Keratinocyte (primary cell): ENCODE measurements at regions not wholly inside any gene's neighbourhood (a gene's known extent, or its start where the extent isn't known, plus 50 kb on each side); places are given as distances from the start of the nearest gene placed in this dataset.

ENCODE experiments used
- DNase-seq: peaks from one replicate; pipeline ENCODE4 v3.0.0-alpha.2; 2011; ENCODE audit warnings: low read depth, missing footprints, low spot score
- FAIRE-seq: peaks from 2 replicates; lab custom pipeline; 2011; peaks lifted over from hg19 to GRCh38; lab: Jason Lieb, UNC
- H2AFZ ChIP-seq: 2 replicates; pipeline ENCODE4 v1.6.0; 2012; ENCODE audit warnings: low read length, control low read depth, inconsistent platforms; ENCODE audit not compliant: control insufficient read depth
- H3K27ac ChIP-seq: 2 replicates; pipeline ENCODE4 v1.5.1; 2011; ENCODE audit warnings: low read length; ENCODE audit not compliant: control insufficient read depth, insufficient read depth
- H3K27me3 ChIP-seq: 3 replicates; pipeline ENCODE4 v1.6.0; 2011; ENCODE audit warnings: low read length; ENCODE audit not compliant: control insufficient read depth, insufficient read depth; ENCODE audit errors: extremely low read depth
- H3K36me3 ChIP-seq, 2 experiments: 2 replicates in 1 of 2; 3 replicates in 1 of 2; pipeline ENCODE4 v1.5.1; 2011; ENCODE audit warnings: low read length in 2 of 2, mild to moderate bottlenecking in 1 of 2; ENCODE audit not compliant: control insufficient read depth in 2 of 2, insufficient read depth in 2 of 2; ENCODE audit errors: extremely low read depth in 1 of 2
- H3K4me1 ChIP-seq: 3 replicates; pipeline ENCODE4 v1.5.1; 2011; ENCODE audit warnings: low read length; ENCODE audit not compliant: control insufficient read depth, insufficient read depth; ENCODE audit errors: extremely low read depth
- H3K4me2 ChIP-seq: 3 replicates; pipeline ENCODE4 v1.6.0; 2011; ENCODE audit warnings: low read depth, low read length; ENCODE audit not compliant: control insufficient read depth, insufficient read depth; ENCODE audit errors: extremely low read depth
- H3K4me3 ChIP-seq, 3 experiments: fragments of 200-600 bp in 1 of 3; sonication (generic) in 1 of 3; 2 replicates in 2 of 3; 3 replicates in 1 of 3; pipeline ENCODE4 v1.5.1; 2011 to 2016; ENCODE audit warnings: low read length in 3 of 3, mild to moderate bottlenecking in 3 of 3, control low read depth in 2 of 3, inconsistent platforms in 1 of 3, low read depth in 1 of 3, mixed read lengths in 1 of 3, mixed run types in 1 of 3, moderate library complexity in 1 of 3; ENCODE audit not compliant: control insufficient read depth in 2 of 3, insufficient read depth in 2 of 3; ENCODE audit errors: extremely low read depth in 1 of 3
- H3K79me2 ChIP-seq: 2 replicates; pipeline ENCODE4 v1.6.0; 2012; ENCODE audit warnings: low read length; ENCODE audit not compliant: control insufficient read depth, insufficient read depth
- H3K9ac ChIP-seq: 3 replicates; pipeline ENCODE4 v1.6.0; 2011; ENCODE audit warnings: low read length; ENCODE audit not compliant: control insufficient read depth, insufficient read depth; ENCODE audit errors: extremely low read depth
- H3K9me1 ChIP-seq: 3 replicates; pipeline ENCODE4 v1.6.0; 2011; ENCODE audit warnings: low read length; ENCODE audit not compliant: control insufficient read depth, insufficient read depth; ENCODE audit errors: extremely low read depth
- H3K9me3 ChIP-seq: 2 replicates; pipeline ENCODE4 v1.5.1; 2012; ENCODE audit warnings: low read depth, low read length; ENCODE audit not compliant: control insufficient read depth
- H4K20me1 ChIP-seq: 3 replicates; pipeline ENCODE4 v1.6.0; 2011; ENCODE audit warnings: low read length; ENCODE audit not compliant: control insufficient read depth, insufficient read depth; ENCODE audit errors: extremely low read depth
- EZH2 ChIP-seq: IDR thresholded peaks from one replicate; pipeline ENCODE4 v1.6.1; 2012; ENCODE audit warnings: inconsistent platforms, mild to moderate bottlenecking, low read length, moderate library complexity
- dilution Hi-C: fragments of 300-500 bp; cut with MboI; formaldehyde crosslinking; loops from one replicate; pipeline ENCODE4 v1.7.0; 2020; ENCODE audit warnings: low sequenced_read_pairs; ENCODE audit not compliant: extremely low pct_ligation_motif_present
- TF ChIP-seq, protein P1 (sequence below), 3 experiments: IDR thresholded peaks in 1 of 3; conservative IDR thresholded peaks in 1 of 3; optimal IDR thresholded peaks in 1 of 3; 2 replicates in 2 of 3; 3 replicates in 1 of 3; pipeline versions ENCODE3 to v1.5.1; 2011; ENCODE audit warnings: low read length in 3 of 3, mild to moderate bottlenecking in 3 of 3, moderate library complexity in 2 of 3, control low read depth in 1 of 3, inconsistent platforms in 1 of 3; ENCODE audit not compliant: insufficient read depth in 2 of 3; ENCODE audit errors: extremely low read depth in 1 of 3

DNA sequence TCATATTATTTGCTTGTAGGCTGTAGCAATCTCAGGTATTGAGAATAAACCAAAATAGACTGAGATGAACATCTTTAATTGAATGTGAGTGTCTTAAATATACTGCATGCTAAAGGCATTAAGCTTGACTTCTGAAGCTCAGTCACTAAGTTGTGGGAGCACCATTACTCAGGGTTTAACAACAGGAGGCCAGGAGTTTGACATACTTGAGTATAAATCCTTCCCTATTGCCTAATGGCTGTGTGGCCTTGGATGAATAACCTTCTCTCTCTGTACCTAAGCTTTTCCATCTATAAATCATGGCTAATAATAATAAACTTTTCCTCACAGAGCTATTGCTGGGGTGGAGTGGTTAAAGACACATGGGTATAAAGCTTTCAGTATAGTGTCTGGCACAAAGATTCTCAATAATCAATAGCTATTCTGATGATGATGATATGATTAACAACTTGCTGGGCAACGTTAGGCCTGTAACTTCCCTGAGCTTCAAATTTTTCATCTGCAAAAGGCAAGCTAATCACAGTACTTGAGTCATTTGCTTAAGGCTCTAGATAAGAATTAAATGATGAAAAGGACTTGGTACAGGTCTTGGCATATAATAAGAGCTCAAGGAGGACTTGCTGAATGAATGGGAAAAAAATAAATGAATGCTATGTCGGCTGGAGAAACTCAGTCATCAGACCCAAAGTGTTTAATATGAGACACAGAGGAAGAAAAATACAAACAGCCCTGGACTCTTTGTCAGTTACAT, 174.0 kb upstream of the IL12B start:
- Histone ChIP-seq H3K4me2 (peak overlapping the region; percentile 5), H3K27ac (peak overlapping the region; percentile 13)
- FAIRE-seq: no peak

DNA sequence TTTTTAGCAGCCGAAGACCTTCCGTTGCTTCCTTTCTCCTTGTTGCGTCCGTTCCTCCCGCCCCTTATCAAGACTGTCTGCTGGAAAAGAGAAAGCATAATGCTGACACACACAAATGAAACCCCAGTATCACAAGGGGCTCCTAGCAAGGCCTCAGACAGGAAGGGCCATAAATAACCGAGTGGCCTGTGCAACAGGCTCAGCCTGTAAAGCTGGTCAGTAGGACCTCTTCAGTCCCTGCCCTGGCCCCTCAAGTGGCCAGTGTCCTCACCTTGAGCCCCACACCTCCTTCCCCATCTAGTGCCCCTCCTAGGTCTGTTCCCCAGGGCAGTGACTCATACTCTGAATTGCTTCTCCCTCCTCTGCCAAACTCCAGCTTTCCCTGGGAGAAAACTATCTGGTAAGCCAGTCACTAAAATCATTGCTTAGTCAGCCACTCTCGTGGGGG, 174.6 kb upstream of the IL12B start:
- no peak overlapping the region for H3K4me3 ChIP-seq
- no peak overlapping the region for H3K9ac ChIP-seq
- FAIRE-seq (no peak), DNase-seq (no peak)
- H3K4me1 ChIP-seq: peaks cover 10% of the 10 kb centered on the region
- H3K79me2 ChIP-seq: no peaks in the 10 kb centered on the region
- no peaks in the 10 kb centered on the region for H3K27me3 ChIP-seq
- no peaks in the 10 kb centered on the region for H3K9me3 ChIP-seq
- H3K36me3 ChIP-seq: no peaks in the 10 kb centered on the region
- no peak for TF ChIP-seq EZH2
- TF ChIP-seq, protein P1, sequence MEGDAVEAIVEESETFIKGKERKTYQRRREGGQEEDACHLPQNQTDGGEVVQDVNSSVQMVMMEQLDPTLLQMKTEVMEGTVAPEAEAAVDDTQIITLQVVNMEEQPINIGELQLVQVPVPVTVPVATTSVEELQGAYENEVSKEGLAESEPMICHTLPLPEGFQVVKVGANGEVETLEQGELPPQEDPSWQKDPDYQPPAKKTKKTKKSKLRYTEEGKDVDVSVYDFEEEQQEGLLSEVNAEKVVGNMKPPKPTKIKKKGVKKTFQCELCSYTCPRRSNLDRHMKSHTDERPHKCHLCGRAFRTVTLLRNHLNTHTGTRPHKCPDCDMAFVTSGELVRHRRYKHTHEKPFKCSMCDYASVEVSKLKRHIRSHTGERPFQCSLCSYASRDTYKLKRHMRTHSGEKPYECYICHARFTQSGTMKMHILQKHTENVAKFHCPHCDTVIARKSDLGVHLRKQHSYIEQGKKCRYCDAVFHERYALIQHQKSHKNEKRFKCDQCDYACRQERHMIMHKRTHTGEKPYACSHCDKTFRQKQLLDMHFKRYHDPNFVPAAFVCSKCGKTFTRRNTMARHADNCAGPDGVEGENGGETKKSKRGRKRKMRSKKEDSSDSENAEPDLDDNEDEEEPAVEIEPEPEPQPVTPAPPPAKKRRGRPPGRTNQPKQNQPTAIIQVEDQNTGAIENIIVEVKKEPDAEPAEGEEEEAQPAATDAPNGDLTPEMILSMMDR (optimal IDR thresholded peaks at IDR 0.05 in 1 of 3, IDR thresholded peaks at IDR 0.05 in 1 of 3, conservative IDR thresholded peaks at IDR 0.05 in 1 of 3; ENCODE audit: extremely low read depth in 1 of 3, insufficient read depth in 2 of 3, low read length in 3 of 3): no peak
- no peaks in the 10 kb centered on the region for H3K9me1 ChIP-seq
- H3K4me2 ChIP-seq: peak overlapping the region; percentile 5
- H4K20me1 ChIP-seq: no peaks in the 10 kb centered on the region
- dilution Hi-C loops: no loop called here
- H3K27ac ChIP-seq: peak overlapping the region; percentile 13
- H2AFZ ChIP-seq: no peak overlapping the region

More for the DNA sequence above, 174.0 kb upstream of the IL12B start:
- TF ChIP-seq EZH2: no peak
- TF ChIP-seq, protein P1 (optimal IDR thresholded peaks at IDR 0.05 in 1 of 3, IDR thresholded peaks at IDR 0.05 in 1 of 3, conservative IDR thresholded peaks at IDR 0.05 in 1 of 3; ENCODE audit: extremely low read depth in 1 of 3, insufficient read depth in 2 of 3, low read length in 3 of 3): no peak
- Histone ChIP-seq H3K9ac (no peak overlapping the region), H3K4me3 (no peak overlapping the region), H4K20me1 (no peaks in the 10 kb centered on the region), H3K36me3 (no peaks in the 10 kb centered on the region), H2AFZ (no peak overlapping the region), H3K9me3 (no peaks in the 10 kb centered on the region), H3K4me1 (peaks cover 10% of the 10 kb centered on the region), H3K27me3 (no peaks in the 10 kb centered on the region), H3K9me1 (no peaks in the 10 kb centered on the region), H3K79me2 (no peaks in the 10 kb centered on the region)
- DNase-seq: no peak
- dilution Hi-C loops: no loop called here
